ENCODE measurements at regions not wholly inside any gene's neighbourhood (a gene's known extent, or its start where the extent isn't known, plus 50 kb on each side); places are given as distances from the start of the nearest gene placed in this dataset.

DNA sequence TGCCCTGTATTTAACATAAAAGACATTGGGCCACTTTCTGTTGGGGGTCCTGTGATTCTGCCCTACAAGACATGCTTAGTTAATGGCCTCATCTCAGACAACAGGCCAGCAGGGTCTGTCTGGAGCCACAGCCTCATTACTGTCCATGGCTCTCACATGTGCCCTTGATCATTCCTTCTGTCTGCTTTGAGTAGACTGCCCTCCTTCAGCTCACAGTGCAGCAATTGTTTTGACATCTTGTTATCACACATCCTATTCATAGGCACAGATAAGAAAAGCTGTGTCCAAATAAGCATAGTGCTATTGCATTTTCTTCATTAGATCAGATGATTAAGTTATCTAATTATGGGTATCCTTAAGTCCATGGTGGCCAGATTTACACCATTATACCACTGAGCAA is 127.9 kb downstream of the KCTD12 start:
- DNase-seq (ENCODE audit: low spot score in 2 of 2): no peak
- intact Hi-C loops (cut with DNase I; ENCODE audit: low total_unique reads): no loop called here
- TF ChIP-seq CTCF (IDR thresholded peaks at IDR 0.05) (no peak), POLR2A (IDR thresholded peaks at IDR 0.05) (no peak)
- no peak overlapping the region for H3K4me3 ChIP-seq (ENCODE audit: low read depth, poor library complexity, severe bottlenecking)

DNA sequence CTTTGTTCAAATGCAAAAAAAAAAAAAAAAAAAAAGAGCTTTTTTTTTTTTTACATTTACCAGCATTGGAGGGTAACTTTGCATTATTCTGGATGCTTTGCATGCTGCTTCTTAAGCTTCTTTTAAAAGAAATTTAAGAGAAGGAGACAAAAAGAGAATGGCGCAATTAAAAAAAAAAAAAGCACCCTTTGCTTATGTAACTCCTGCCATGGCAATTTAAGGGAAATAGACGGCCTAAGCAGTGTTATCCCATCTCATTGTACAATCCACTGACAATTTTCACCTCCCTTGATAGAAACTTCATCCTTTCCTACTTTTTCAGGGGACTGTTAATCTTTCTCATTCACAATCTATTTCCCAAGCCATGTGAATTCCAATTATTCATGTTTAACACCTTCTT is 129.8 kb downstream of the KCTD12 start:
- intact Hi-C loops (cut with DNase I; ENCODE audit: low total_unique reads): no loop called here

DNA sequence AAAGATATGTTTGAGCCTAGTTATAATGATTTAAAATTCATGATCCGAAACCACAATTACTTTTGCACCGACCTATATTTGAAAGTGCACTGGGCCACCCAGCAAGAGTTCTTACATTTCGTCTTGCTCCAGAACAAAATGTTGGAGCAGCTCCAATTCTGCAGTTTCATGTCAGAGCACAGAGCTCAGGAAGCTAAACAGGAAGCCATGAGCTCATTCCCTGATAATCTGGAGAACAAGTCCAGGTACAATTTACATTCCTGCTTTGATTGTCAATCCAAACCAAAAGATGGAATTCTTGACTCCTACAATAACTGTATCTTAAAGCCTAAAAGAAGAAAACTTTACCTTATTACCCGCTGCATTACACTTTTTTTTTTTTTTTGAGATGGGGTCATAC is 131.8 kb downstream of the KCTD12 start:
- TF ChIP-seq POLR2A (IDR thresholded peaks at IDR 0.05) (no peak), CTCF (IDR thresholded peaks at IDR 0.05) (no peak)
- DNase-seq (ENCODE audit: low spot score in 2 of 2): no peak
- WGBS, 2 donors: 40 to 41% methylated on average over 4 of the region's 4 CpGs
- intact Hi-C loops (cut with DNase I; ENCODE audit: low total_unique reads): no loop called here
- H3K4me3 ChIP-seq (ENCODE audit: low read depth, poor library complexity, severe bottlenecking): no peak overlapping the region

More for the DNA sequence above, 129.8 kb downstream of the KCTD12 start:
- H3K4me3 ChIP-seq (ENCODE audit: low read depth, poor library complexity, severe bottlenecking): no peak overlapping the region
- WGBS, 2 donors: 88 to 95% methylated on average over 2 of the region's 2 CpGs
- TF ChIP-seq POLR2A (IDR thresholded peaks at IDR 0.05): no peak
- TF ChIP-seq CTCF (IDR thresholded peaks at IDR 0.05): no peak
- no peak for DNase-seq (ENCODE audit: low spot score in 2 of 2)

DNA sequence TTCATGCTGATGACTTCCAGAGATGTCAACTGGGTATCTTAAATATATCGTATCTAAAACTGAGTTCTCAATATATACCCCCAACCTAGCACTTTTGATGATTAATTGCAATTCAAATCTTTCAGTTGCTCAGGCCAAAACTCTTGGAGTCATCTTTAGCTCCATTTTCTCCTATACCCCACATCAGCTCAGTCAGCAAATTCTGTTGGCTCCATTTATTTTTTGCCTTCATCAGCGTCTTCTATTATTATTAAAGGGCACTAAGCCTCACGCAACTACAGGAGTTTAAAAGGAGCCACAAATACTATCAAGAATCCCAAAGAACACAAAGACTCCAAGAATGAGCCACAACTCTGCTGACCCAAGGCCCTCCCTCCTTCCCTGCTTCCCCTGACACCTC is 134.9 kb downstream of the KCTD12 start:
- H3K4me3 ChIP-seq (ENCODE audit: low read depth, poor library complexity, severe bottlenecking): no peak overlapping the region
- 92 to 95% methylated on average over 3 of the region's 3 CpGs for WGBS, 2 donors
- intact Hi-C loops (cut with DNase I; ENCODE audit: low total_unique reads): no loop called here
- no peak for TF ChIP-seq CTCF (IDR thresholded peaks at IDR 0.05)
- no peak for TF ChIP-seq POLR2A (IDR thresholded peaks at IDR 0.05)
- DNase-seq (ENCODE audit: low spot score in 2 of 2): no peak

DNA sequence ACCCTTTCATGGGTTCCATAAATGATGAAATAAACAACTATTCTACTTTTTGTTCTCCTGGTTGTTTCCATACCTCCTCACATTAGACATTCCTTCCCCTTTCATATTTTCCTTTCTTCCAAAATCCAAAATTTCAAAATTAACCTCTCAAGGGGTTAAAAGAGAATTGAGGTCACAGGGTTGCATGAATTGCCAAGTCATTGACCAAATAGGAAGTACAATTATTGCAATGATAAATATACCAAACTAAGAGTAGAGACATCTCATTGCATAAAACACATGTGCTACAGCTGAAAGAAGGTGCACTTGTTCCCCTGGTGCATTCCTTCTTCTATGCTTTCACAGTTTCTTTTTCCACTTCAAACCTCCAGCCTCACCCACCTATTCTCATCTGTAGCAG is 136.1 kb downstream of the KCTD12 start:
- intact Hi-C loops (cut with DNase I; ENCODE audit: low total_unique reads): no loop called here
- TF ChIP-seq CTCF (IDR thresholded peaks at IDR 0.05) (no peak), POLR2A (IDR thresholded peaks at IDR 0.05) (no peak)
- no peak overlapping the region for H3K4me3 ChIP-seq (ENCODE audit: low read depth, poor library complexity, severe bottlenecking)
- no peak for DNase-seq (ENCODE audit: low spot score in 2 of 2)

DNA sequence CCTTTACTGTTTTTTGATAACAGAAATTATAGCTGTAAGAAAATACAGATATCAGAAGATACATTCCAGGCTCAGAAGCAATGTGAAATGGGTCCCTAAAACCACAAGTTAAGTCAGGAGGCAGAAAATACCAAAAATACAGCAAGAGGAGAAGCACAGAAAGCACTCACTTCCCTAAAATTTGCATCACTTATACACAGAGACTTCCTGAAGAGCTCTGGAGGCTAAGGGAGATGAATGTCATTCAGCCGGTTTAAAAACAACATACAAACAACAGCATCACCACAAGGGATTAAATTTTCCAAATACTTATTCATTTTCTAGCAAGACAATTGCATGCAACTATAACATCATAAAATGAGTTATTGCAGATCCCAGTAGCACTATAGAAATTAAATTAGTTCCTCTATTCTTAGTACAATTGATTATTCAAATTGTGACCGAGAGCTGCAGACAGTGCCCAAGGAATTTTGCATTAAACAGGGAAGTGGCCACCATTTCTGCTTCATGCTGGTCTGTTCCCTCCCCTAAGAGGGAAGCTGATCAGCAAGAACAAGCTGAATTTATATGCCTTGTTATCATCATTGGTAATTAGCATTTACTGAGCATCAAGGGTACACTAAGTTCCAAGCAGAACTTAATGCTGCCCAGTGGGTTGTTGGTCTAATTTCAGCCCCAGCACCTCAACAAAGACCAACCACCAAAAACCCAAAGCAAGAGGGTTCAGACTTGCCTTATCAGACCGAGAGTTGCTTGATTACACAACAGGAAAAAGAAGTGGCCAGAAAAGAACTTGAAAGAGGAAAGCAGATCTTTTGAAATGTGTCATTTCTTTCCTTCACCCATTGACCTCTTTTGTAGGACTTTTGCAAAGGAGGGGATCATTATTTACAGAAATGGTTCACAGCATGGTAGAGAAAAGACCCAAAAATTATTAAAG is 140.7 kb downstream of the KCTD12 start:
- intact Hi-C loops (cut with DNase I; ENCODE audit: low total_unique reads): no loop called here
- 41 to 53% methylated on average over 3 of the region's 3 CpGs for WGBS, 2 donors
- TF ChIP-seq POLR2A (IDR thresholded peaks at IDR 0.05) (no peak), CTCF (IDR thresholded peaks at IDR 0.05) (no peak)
- no peak overlapping the region for H3K4me3 ChIP-seq (ENCODE audit: low read depth, poor library complexity, severe bottlenecking)
- DNase-seq (ENCODE audit: low spot score in 2 of 2): no peak
